ENCODE measurements at regions not wholly inside any gene's neighbourhood (a gene's known extent, or its start where the extent isn't known, plus 50 kb on each side); places are given as distances from the start of the nearest gene placed in this dataset.

DNA sequence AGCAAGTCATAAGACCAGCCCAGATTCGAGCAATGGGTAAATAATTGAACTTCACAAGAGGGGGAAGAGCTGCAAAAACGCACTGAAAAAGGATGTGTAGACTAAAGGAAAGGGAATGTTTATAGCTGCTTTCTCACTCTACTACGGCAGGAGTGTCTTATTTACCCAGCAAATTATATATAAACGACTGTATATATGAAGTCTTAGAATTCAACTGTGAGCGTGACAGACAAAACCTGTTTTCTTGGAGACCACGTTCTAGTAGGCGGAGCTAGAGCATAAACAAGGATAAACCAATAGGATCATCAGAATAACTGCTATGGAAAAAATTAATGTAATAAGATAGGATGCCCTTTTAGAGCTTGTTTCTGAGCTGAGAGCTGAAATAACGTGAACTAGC lies 394.6 kb upstream of the MON1B start:
- Histone ChIP-seq H3K9me3 (ENCODE audit: control insufficient read depth in 5 of 5, low read length in 5 of 5) (no peaks in the 10 kb centered on the region), H3K27ac (ENCODE audit: low read depth, low read length) (no peak overlapping the region), H3K27me3 (ENCODE audit: control insufficient read depth in 5 of 5, insufficient read depth in 4 of 5, low read length in 5 of 5) (no peaks in the 10 kb centered on the region), H3K36me3 (ENCODE audit: control insufficient read depth in 5 of 5, insufficient read depth in 5 of 5, low read length in 5 of 5) (no peaks in the 10 kb centered on the region), H3K4me1 (ENCODE audit: control insufficient read depth in 5 of 5, insufficient read depth in 5 of 5, low read length in 5 of 5) (no peaks in the 10 kb centered on the region), H3K9ac (ENCODE audit: low read length in 5 of 5) (no peak overlapping the region), H3K4me3 (ENCODE audit: low read depth in 1 of 5, low read length in 5 of 5) (no peak overlapping the region)

DNA sequence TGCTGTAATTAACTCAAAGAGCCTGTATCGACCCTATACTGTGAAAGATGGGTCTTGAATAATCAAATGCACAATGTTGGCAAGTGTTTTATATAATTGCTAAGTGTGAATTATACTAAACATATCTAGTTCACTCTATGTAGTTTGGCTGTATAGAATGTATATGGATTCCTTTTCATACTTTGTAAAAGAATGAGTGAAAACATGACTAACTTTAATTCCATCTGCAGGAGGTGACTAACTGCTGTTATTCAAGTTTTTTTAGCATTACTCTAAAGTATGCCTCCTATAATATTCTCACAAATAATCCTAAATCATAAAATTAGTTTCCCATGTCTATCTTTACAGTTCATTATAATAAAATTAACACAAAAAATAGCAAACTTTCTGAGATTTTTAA lies 394.0 kb upstream of the MON1B start:
- no peaks in the 10 kb centered on the region for H3K4me1 ChIP-seq (ENCODE audit: control insufficient read depth in 5 of 5, insufficient read depth in 5 of 5, low read length in 5 of 5)
- no peak overlapping the region for H3K4me3 ChIP-seq (ENCODE audit: low read depth in 1 of 5, low read length in 5 of 5)
- H3K27me3 ChIP-seq (ENCODE audit: control insufficient read depth in 5 of 5, insufficient read depth in 4 of 5, low read length in 5 of 5), result no peaks in the 10 kb centered on the region
- H3K9ac ChIP-seq (ENCODE audit: low read length in 5 of 5), result no peak overlapping the region
- H3K36me3 ChIP-seq (ENCODE audit: control insufficient read depth in 5 of 5, insufficient read depth in 5 of 5, low read length in 5 of 5), result no peaks in the 10 kb centered on the region
- no peak overlapping the region for H3K27ac ChIP-seq (ENCODE audit: low read depth, low read length)
- H3K9me3 ChIP-seq (ENCODE audit: control insufficient read depth in 5 of 5, low read length in 5 of 5), result no peaks in the 10 kb centered on the region

DNA sequence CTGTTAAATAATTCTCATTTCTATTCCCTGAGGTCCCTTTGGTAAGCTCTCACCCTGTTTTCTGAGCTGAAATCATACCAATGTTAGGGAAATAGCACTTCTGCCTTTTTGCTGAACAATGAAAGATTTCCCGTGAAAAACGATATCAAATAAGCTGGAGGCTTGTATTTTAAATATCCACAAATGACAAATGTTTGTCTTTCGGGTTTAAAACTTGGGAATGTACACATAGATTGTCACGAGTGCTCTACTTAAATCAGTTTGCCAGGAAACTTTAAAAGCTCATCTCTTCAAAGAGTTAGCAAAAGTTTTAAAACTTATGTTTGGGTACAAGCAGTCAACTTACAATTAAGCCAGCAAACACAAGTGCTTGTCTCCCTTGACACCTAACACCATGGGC lies 393.5 kb upstream of the MON1B start:
- no peaks in the 10 kb centered on the region for H3K36me3 ChIP-seq (ENCODE audit: control insufficient read depth in 5 of 5, insufficient read depth in 5 of 5, low read length in 5 of 5)
- no peaks in the 10 kb centered on the region for H3K4me1 ChIP-seq (ENCODE audit: control insufficient read depth in 5 of 5, insufficient read depth in 5 of 5, low read length in 5 of 5)
- H3K9me3 ChIP-seq (ENCODE audit: control insufficient read depth in 5 of 5, low read length in 5 of 5), result no peaks in the 10 kb centered on the region
- H3K27ac ChIP-seq (ENCODE audit: low read depth, low read length), result no peak overlapping the region
- H3K4me3 ChIP-seq (ENCODE audit: low read depth in 1 of 5, low read length in 5 of 5), result no peak overlapping the region
- no peak overlapping the region for H3K9ac ChIP-seq (ENCODE audit: low read length in 5 of 5)
- H3K27me3 ChIP-seq (ENCODE audit: control insufficient read depth in 5 of 5, insufficient read depth in 4 of 5, low read length in 5 of 5), result no peaks in the 10 kb centered on the region

DNA sequence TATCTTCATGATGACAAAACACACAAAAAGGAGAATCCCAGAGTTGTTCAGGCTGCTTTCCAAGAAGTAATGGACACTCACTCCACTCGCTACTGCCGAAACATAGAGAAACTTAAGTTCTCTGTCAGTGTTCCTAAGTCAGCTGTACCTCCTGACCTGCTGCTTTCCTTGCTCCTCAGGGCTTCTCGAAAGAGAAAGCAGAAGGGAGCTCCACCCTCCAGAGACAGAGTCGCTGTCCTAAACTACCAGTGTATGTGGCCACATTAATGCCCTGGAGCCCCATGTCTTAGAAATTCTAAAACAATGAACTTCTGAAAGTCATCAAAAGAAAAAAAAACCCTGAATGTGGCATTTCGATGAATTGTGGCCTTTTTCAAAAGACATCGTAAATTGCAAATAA lies 390.8 kb upstream of the MON1B start:
- H3K4me3 ChIP-seq (ENCODE audit: low read depth in 1 of 5, low read length in 5 of 5), result no peak overlapping the region
- no peaks in the 10 kb centered on the region for H3K27me3 ChIP-seq (ENCODE audit: control insufficient read depth in 5 of 5, insufficient read depth in 4 of 5, low read length in 5 of 5)
- no peaks in the 10 kb centered on the region for H3K9me3 ChIP-seq (ENCODE audit: control insufficient read depth in 5 of 5, low read length in 5 of 5)
- H3K4me1 ChIP-seq (ENCODE audit: control insufficient read depth in 5 of 5, insufficient read depth in 5 of 5, low read length in 5 of 5), result no peaks in the 10 kb centered on the region
- no peaks in the 10 kb centered on the region for H3K36me3 ChIP-seq (ENCODE audit: control insufficient read depth in 5 of 5, insufficient read depth in 5 of 5, low read length in 5 of 5)
- H3K27ac ChIP-seq (ENCODE audit: low read depth, low read length), result no peak overlapping the region
- H3K9ac ChIP-seq (ENCODE audit: low read length in 5 of 5), result no peak overlapping the region

DNA sequence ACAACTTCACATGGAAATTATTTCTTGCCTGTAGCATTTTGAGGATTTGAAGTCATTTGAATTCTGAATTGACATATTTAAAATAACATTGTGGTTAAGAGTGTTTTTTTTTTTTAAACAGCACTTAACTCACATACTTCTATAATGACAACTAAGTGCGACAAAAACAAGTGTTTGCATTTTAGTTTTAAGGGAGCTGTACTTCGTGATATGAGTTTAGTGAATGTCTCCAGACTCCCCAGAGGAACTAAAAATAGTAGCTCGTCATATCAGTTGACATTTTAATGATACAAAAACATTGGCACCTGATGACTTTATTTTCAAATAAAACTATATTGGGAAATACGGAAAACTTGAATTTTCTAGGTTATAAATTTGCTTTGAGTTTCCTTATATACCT lies 389.6 kb upstream of the MON1B start:
- Histone ChIP-seq H3K9me3 (ENCODE audit: control insufficient read depth in 5 of 5, low read length in 5 of 5) (no peaks in the 10 kb centered on the region), H3K4me3 (ENCODE audit: low read depth in 1 of 5, low read length in 5 of 5) (no peak overlapping the region)

DNA sequence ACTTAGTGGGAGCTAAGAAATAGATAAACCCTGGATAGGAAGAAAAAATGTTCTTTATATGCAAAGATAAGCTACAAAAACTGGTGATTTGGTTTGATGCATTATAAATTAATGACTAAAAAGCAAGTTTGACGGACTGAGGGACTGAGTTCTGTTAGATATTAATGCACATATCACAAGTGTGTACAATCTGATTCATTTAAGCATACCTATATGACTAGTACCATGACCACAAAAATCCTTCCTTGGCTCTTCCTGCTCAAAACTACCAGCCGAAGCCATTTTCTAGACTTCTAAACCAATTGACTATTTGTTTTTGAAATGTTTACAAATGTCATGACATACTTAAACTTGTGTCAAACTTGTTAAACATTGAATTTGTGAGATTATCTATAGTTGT lies 374.5 kb upstream of the MON1B start:
- H3K4me3 ChIP-seq (ENCODE audit: low read depth in 1 of 5, low read length in 5 of 5), result no peak overlapping the region

More for the DNA sequence above, 389.6 kb upstream of the MON1B start:
- Histone ChIP-seq H3K27ac (ENCODE audit: low read depth, low read length) (no peak overlapping the region), H3K27me3 (ENCODE audit: control insufficient read depth in 5 of 5, insufficient read depth in 4 of 5, low read length in 5 of 5) (no peaks in the 10 kb centered on the region), H3K9ac (ENCODE audit: low read length in 5 of 5) (no peak overlapping the region), H3K36me3 (ENCODE audit: control insufficient read depth in 5 of 5, insufficient read depth in 5 of 5, low read length in 5 of 5) (no peaks in the 10 kb centered on the region), H3K4me1 (ENCODE audit: control insufficient read depth in 5 of 5, insufficient read depth in 5 of 5, low read length in 5 of 5) (no peaks in the 10 kb centered on the region)

DNA sequence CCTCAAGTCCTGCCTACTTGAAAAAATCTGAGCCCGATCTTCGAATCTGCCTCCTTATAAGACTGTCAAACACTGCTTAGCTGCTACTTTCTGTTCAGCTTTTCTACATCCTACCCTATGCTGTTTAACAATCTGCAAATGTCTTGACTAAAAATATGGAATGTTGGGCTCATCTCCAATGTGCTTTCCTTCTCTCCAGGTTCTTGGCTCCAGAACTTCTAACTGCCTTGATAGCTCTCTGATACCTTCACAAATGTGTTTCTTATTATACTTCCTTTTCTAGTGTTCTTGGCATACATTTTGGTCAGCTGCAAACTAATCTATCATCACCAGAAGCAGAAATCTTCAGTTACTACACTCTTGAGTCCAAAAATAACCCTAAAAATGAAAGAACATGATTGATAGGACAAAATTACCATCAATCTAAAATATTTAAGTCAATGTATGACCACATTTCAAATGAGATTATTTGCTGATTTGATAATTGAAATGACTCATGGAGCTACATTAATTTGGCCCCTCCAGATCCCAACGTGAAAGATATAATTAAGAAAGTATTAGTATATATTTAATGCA lies 372.3 kb upstream of the MON1B start:
- Histone ChIP-seq H3K4me3 (ENCODE audit: low read depth in 1 of 5, low read length in 5 of 5) (no peak overlapping the region), H3K9me3 (ENCODE audit: control insufficient read depth in 5 of 5, low read length in 5 of 5) (no peaks in the 10 kb centered on the region), H3K9ac (ENCODE audit: low read length in 5 of 5) (no peak overlapping the region), H3K27me3 (ENCODE audit: control insufficient read depth in 5 of 5, insufficient read depth in 4 of 5, low read length in 5 of 5) (no peaks in the 10 kb centered on the region), H3K27ac (ENCODE audit: low read depth, low read length) (no peak overlapping the region), H3K4me1 (ENCODE audit: control insufficient read depth in 5 of 5, insufficient read depth in 5 of 5, low read length in 5 of 5) (no peaks in the 10 kb centered on the region), H3K36me3 (ENCODE audit: control insufficient read depth in 5 of 5, insufficient read depth in 5 of 5, low read length in 5 of 5) (no peaks in the 10 kb centered on the region)

More for the DNA sequence above, 374.5 kb upstream of the MON1B start:
- Histone ChIP-seq H3K4me1 (ENCODE audit: control insufficient read depth in 5 of 5, insufficient read depth in 5 of 5, low read length in 5 of 5) (no peaks in the 10 kb centered on the region), H3K36me3 (ENCODE audit: control insufficient read depth in 5 of 5, insufficient read depth in 5 of 5, low read length in 5 of 5) (no peaks in the 10 kb centered on the region), H3K27me3 (ENCODE audit: control insufficient read depth in 5 of 5, insufficient read depth in 4 of 5, low read length in 5 of 5) (no peaks in the 10 kb centered on the region), H3K9ac (ENCODE audit: low read length in 5 of 5) (no peak overlapping the region), H3K27ac (ENCODE audit: low read depth, low read length) (no peak overlapping the region), H3K9me3 (ENCODE audit: control insufficient read depth in 5 of 5, low read length in 5 of 5) (no peaks in the 10 kb centered on the region)

DNA sequence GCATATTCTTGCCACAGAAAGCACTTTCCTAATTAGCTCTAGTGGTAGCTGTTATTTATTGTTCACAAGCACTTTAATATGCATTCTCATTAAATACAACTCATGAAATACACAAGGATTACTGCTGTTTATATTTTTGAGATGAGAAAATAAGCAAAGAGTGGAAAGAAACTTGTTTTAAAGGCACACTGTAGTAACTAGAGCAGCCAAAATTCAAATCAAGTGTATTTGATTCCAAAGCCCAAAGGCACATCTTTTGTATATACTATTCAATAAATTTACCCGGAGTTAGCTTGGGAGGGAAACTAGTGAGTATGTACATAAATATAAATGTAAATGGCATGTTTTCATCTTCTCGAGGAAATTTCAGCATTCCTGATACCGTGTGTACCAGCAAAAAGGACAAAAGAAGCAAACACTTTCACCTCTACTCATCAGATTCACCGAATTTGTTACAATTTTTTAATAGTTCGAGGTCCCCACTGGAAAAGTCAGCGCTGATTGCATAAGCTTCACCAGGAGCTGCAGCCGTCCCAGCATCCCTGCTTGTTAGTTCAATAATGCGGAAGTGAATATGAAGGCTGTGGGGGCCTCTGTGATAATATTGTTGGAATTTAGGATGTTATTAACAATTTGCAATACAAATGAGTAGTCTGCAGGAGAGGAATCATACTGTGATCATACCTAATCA lies 371.6 kb upstream of the MON1B start:
- no peaks in the 10 kb centered on the region for H3K27me3 ChIP-seq (ENCODE audit: control insufficient read depth in 5 of 5, insufficient read depth in 4 of 5, low read length in 5 of 5)
- H3K36me3 ChIP-seq (ENCODE audit: control insufficient read depth in 5 of 5, insufficient read depth in 5 of 5, low read length in 5 of 5), result no peaks in the 10 kb centered on the region
- no peak overlapping the region for H3K9ac ChIP-seq (ENCODE audit: low read length in 5 of 5)
- H3K4me3 ChIP-seq (ENCODE audit: low read depth in 1 of 5, low read length in 5 of 5), result no peak overlapping the region
- no peaks in the 10 kb centered on the region for H3K4me1 ChIP-seq (ENCODE audit: control insufficient read depth in 5 of 5, insufficient read depth in 5 of 5, low read length in 5 of 5)
- H3K27ac ChIP-seq (ENCODE audit: low read depth, low read length), result no peak overlapping the region
- H3K9me3 ChIP-seq (ENCODE audit: control insufficient read depth in 5 of 5, low read length in 5 of 5), result no peaks in the 10 kb centered on the region

DNA sequence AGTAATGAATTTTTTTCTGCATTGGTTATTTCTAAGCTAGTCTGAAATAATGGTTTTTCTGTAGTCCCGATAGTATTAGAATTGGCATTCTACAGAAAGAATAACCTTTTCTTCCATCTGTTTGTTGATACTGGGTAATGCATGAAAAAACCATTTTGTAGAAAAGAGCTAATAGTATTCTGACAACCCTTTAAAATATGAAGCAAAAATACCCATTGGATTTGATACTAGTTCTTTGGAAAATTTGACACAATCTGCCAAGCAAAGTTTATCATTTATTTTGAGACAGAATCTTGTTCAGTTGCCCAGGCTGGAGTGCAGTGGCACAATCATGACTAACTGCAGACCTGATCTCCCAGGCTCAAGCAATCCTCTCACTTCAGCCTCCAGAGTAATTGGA lies 366.8 kb upstream of the MON1B start:
- Histone ChIP-seq H3K9me3 (ENCODE audit: control insufficient read depth in 5 of 5, low read length in 5 of 5) (no peaks in the 10 kb centered on the region), H3K27ac (ENCODE audit: low read depth, low read length) (no peak overlapping the region), H3K9ac (ENCODE audit: low read length in 5 of 5) (no peak overlapping the region), H3K27me3 (ENCODE audit: control insufficient read depth in 5 of 5, insufficient read depth in 4 of 5, low read length in 5 of 5) (no peaks in the 10 kb centered on the region), H3K4me1 (ENCODE audit: control insufficient read depth in 5 of 5, insufficient read depth in 5 of 5, low read length in 5 of 5) (no peaks in the 10 kb centered on the region), H3K4me3 (ENCODE audit: low read depth in 1 of 5, low read length in 5 of 5) (no peak overlapping the region), H3K36me3 (ENCODE audit: control insufficient read depth in 5 of 5, insufficient read depth in 5 of 5, low read length in 5 of 5) (no peaks in the 10 kb centered on the region)

DNA sequence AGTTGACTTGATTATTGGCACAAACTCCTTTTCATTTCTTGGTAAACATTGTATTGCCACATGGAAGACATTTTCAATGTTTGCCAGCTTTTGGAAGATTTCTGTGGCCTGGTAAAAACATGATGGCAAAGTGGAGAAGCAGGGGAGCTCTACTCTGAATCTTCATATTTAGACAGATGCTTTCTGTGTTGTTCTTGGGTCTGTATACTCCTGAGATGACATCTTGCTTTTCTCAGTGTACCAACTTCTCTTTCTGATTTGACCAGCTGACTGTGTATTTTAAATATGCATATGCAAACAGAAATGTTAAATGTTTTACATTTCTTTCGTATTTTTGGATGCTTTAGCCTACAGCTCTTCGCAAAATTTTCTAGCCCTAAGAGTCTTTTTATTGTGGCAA lies 366.2 kb upstream of the MON1B start:
- Histone ChIP-seq H3K27ac (ENCODE audit: low read depth, low read length) (no peak overlapping the region), H3K36me3 (ENCODE audit: control insufficient read depth in 5 of 5, insufficient read depth in 5 of 5, low read length in 5 of 5) (no peaks in the 10 kb centered on the region), H3K4me3 (ENCODE audit: low read depth in 1 of 5, low read length in 5 of 5) (no peak overlapping the region), H3K4me1 (ENCODE audit: control insufficient read depth in 5 of 5, insufficient read depth in 5 of 5, low read length in 5 of 5) (no peaks in the 10 kb centered on the region), H3K9me3 (ENCODE audit: control insufficient read depth in 5 of 5, low read length in 5 of 5) (no peaks in the 10 kb centered on the region), H3K9ac (ENCODE audit: low read length in 5 of 5) (no peak overlapping the region), H3K27me3 (ENCODE audit: control insufficient read depth in 5 of 5, insufficient read depth in 4 of 5, low read length in 5 of 5) (no peaks in the 10 kb centered on the region)
